Neural progenitor cell (in vitro differentiated cells): ENCODE measurements at regions not wholly inside any gene's neighbourhood (a gene's known extent, or its start where the extent isn't known, plus 50 kb on each side); places are given as distances from the start of the nearest gene placed in this dataset.

ENCODE experiments used
- DNase-seq: peaks from one replicate; pipeline ENCODE4 v3.0.0-alpha.2; 2016; ENCODE audit warnings: low spot score
- H2AFZ ChIP-seq: fragments of 200-600 bp; sonication (generic); replicated peaks from 2 replicates; pipeline ENCODE4 v1.6.1; 2016; ENCODE audit warnings: antibody characterized with exemption
- H3F3A ChIP-seq: fragments of 200-600 bp; sonication (generic); 2 replicates; pipeline ENCODE4 v1.6.1; 2016; ENCODE audit warnings: antibody characterized with exemption, low read depth
- H3K27ac ChIP-seq: fragments of 200-600 bp; sonication (generic); 2 replicates; pipeline ENCODE4 v1.5.1; 2016; ENCODE audit warnings: mild to moderate bottlenecking
- H3K27me3 ChIP-seq: fragments of 200-600 bp; sonication (generic); 2 replicates; pipeline ENCODE4 v1.6.1; 2016; ENCODE audit warnings: mild to moderate bottlenecking, moderate library complexity
- H3K36me3 ChIP-seq: fragments of 200-600 bp; sonication (generic); 2 replicates; pipeline ENCODE4 v1.5.1; 2016
- H3K4me1 ChIP-seq: fragments of 200-600 bp; sonication (generic); 2 replicates; pipeline ENCODE4 v1.6.1; 2016; ENCODE audit warnings: mixed run types
- H3K4me2 ChIP-seq: fragments of 200-600 bp; sonication (generic); 2 replicates; pipeline ENCODE4 v1.6.1; 2016
- H3K4me3 ChIP-seq: fragments of 200-600 bp; sonication (generic); 2 replicates; pipeline ENCODE4 v1.5.1; 2016
- H3K79me2 ChIP-seq: fragments of 200-600 bp; sonication (generic); 2 replicates; pipeline ENCODE4 v1.6.1; 2016; ENCODE audit warnings: low read depth
- H3K9ac ChIP-seq: fragments of 200-600 bp; sonication (generic); 2 replicates; pipeline ENCODE4 v1.6.1; 2016
- H3K9me3 ChIP-seq: fragments of 200-600 bp; sonication (generic); 2 replicates; pipeline ENCODE4 v1.5.1; 2016; ENCODE audit warnings: low read depth
- H4K20me1 ChIP-seq: fragments of 200-600 bp; sonication (generic); 2 replicates; pipeline ENCODE4 v1.6.1; 2016; ENCODE audit warnings: low read depth
- H3K27ac Mint-ChIP-seq: 3 replicates; pipeline ENCODE4 v1.8.0; 2021; ENCODE audit warnings: mixed read lengths
- H3K27me3 Mint-ChIP-seq: 2 replicates; pipeline ENCODE4 v1.8.0; 2022; ENCODE audit warnings: low read depth, mild to moderate bottlenecking, inconsistent platforms, moderate library complexity, mixed read lengths; ENCODE audit not compliant: insufficient read depth
- H3K36me3 Mint-ChIP-seq: 3 replicates; pipeline ENCODE4 v1.8.0; 2021; ENCODE audit warnings: mixed read lengths
- H3K4me1 Mint-ChIP-seq: 3 replicates; pipeline ENCODE4 v1.8.0; 2021; ENCODE audit warnings: mixed read lengths
- H3K4me3 Mint-ChIP-seq: 3 replicates; pipeline ENCODE4 v1.8.0; 2021; ENCODE audit warnings: mild to moderate bottlenecking, moderate library complexity, mixed read lengths
- H3K9me3 Mint-ChIP-seq: 3 replicates; pipeline ENCODE4 v1.8.0; 2020; ENCODE audit warnings: mixed read lengths
- EZH2 ChIP-seq: fragments of 200-600 bp; sonication (generic); IDR thresholded peaks from 2 replicates; pipeline ENCODE4 v1.6.1; 2017; ENCODE audit warnings: antibody characterized with exemption, mild to moderate bottlenecking, moderate library complexity
- EZH2phosphoT487 ChIP-seq: fragments of 200-600 bp; sonication (generic); IDR thresholded peaks from 2 replicates; pipeline ENCODE4 v1.6.1; 2017; ENCODE audit warnings: antibody characterized with exemption
- TF ChIP-seq, protein P1 (sequence below): fragments of 200-600 bp; sonication (generic); IDR thresholded peaks from 2 replicates; pipeline ENCODE4 v1.5.1; 2017; ENCODE audit warnings: antibody characterized with exemption, mild to moderate bottlenecking

DNA sequence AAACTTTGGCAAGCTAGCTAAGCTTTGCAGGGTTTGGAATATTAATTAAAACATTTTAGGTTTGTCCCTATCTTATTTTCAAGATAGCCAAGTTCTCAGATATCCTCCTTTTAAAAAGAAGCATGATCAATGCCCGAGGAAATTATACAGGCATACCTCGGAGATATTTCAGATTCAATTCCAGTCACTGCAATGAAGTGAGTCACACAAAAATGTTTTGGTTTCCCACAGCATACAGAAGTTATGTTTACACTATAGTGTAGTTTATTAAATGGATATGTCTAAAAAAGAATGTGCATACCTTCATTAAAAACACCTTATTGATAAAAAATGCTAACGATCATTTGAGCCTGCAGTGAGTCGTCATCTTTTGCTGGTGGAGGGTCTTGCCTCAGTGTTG is 382.9 kb upstream of the NPVF start:
- Histone ChIP-seq H2AFZ (no peak overlapping the region), H3K9ac (no peak overlapping the region), H3K27ac (no peak overlapping the region), H3K4me1 (no peaks in the 10 kb centered on the region), H3K4me3 (no peak overlapping the region), H3K27me3 (no peaks in the 10 kb centered on the region), H3K36me3 (no peaks in the 10 kb centered on the region), H3K4me2 (no peak overlapping the region), H4K20me1 (no peaks in the 10 kb centered on the region), H3F3A (no peaks in the 10 kb centered on the region), H3K9me3 (no peaks in the 10 kb centered on the region), H3K79me2 (no peaks in the 10 kb centered on the region)
- H3K36me3 Mint-ChIP-seq: no peaks in the 10 kb centered on the region
- DNase-seq: no peak
- peaks cover 17% of the 10 kb centered on the region for H3K9me3 Mint-ChIP-seq
- H3K4me1 Mint-ChIP-seq: no peaks in the 10 kb centered on the region
- H3K4me3 Mint-ChIP-seq: no peak overlapping the region
- no peak overlapping the region for H3K27ac Mint-ChIP-seq
- TF ChIP-seq EZH2 (no peak), EZH2phosphoT487 (no peak)
- TF ChIP-seq, protein P1, sequence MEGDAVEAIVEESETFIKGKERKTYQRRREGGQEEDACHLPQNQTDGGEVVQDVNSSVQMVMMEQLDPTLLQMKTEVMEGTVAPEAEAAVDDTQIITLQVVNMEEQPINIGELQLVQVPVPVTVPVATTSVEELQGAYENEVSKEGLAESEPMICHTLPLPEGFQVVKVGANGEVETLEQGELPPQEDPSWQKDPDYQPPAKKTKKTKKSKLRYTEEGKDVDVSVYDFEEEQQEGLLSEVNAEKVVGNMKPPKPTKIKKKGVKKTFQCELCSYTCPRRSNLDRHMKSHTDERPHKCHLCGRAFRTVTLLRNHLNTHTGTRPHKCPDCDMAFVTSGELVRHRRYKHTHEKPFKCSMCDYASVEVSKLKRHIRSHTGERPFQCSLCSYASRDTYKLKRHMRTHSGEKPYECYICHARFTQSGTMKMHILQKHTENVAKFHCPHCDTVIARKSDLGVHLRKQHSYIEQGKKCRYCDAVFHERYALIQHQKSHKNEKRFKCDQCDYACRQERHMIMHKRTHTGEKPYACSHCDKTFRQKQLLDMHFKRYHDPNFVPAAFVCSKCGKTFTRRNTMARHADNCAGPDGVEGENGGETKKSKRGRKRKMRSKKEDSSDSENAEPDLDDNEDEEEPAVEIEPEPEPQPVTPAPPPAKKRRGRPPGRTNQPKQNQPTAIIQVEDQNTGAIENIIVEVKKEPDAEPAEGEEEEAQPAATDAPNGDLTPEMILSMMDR: no peak
- peaks cover 2% of the 10 kb centered on the region for H3K27me3 Mint-ChIP-seq

DNA sequence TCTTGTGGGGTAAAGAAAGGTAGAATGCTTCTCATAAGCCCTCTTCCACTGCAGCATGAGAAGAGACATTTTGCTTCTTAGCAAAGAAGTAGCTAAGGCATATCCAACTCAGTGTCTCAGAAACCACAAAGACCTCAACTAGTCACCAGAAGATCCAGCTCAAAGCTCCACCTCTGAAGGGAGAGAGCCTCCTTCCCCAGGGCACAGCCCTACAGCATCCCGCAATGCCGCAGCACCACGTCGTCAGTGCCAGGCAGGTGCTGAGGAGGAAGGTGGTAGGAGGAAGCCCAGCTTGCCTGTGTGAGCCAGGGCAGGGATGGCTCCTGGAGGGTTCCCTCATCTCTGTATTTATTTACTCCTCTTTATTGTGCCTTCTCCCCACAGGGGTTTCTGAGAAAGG is 385.6 kb upstream of the NPVF start:
- Mint-ChIP-seq H3K36me3 (no peaks in the 10 kb centered on the region), H3K4me1 (peaks cover 7% of the 10 kb centered on the region), H3K4me3 (no peak overlapping the region), H3K27me3 (peaks cover 2% of the 10 kb centered on the region), H3K9me3 (peaks cover 17% of the 10 kb centered on the region), H3K27ac (no peak overlapping the region)
- Histone ChIP-seq H4K20me1 (no peaks in the 10 kb centered on the region), H3K4me1 (no peaks in the 10 kb centered on the region), H2AFZ (no peak overlapping the region), H3K4me2 (no peak overlapping the region), H3K9me3 (no peaks in the 10 kb centered on the region), H3K79me2 (no peaks in the 10 kb centered on the region), H3K36me3 (no peaks in the 10 kb centered on the region), H3F3A (no peaks in the 10 kb centered on the region), H3K9ac (no peak overlapping the region), H3K27ac (no peak overlapping the region), H3K27me3 (no peaks in the 10 kb centered on the region), H3K4me3 (no peak overlapping the region)
- no peak for DNase-seq
- TF ChIP-seq EZH2: no peak
- TF ChIP-seq, protein P1: no peak
- no peak for TF ChIP-seq EZH2phosphoT487

DNA sequence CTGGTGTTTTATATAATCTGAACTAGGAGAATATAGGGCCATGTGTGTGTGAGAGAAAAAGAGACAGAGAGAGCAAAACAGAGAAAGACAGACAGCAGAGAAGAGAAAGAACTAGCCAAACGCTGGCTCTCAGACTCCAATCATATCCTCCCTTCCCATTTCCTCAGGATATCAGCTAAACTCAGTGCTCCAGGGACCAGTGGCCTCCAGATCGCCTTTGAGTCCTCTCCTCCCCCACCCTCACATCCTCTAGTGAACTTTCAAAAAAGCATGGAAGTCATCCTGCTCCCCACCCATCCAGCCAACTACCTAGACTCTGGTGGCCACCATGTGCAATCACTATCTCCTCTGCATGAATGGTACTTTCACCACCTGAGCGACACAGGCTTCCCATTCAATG is 386.1 kb upstream of the NPVF start:
- H3K9me3 ChIP-seq: no peaks in the 10 kb centered on the region
- H3K9me3 Mint-ChIP-seq: peaks cover 16% of the 10 kb centered on the region

More for the DNA sequence above, 386.1 kb upstream of the NPVF start:
- Histone ChIP-seq H3K4me2 (no peak overlapping the region), H3K27ac (no peak overlapping the region), H3F3A (no peaks in the 10 kb centered on the region), H4K20me1 (no peaks in the 10 kb centered on the region), H2AFZ (no peak overlapping the region), H3K4me1 (no peaks in the 10 kb centered on the region), H3K9ac (no peak overlapping the region), H3K36me3 (no peaks in the 10 kb centered on the region), H3K4me3 (no peak overlapping the region), H3K27me3 (no peaks in the 10 kb centered on the region), H3K79me2 (no peaks in the 10 kb centered on the region)
- DNase-seq: no peak
- peaks cover 7% of the 10 kb centered on the region for H3K4me1 Mint-ChIP-seq
- H3K27me3 Mint-ChIP-seq: peaks cover 2% of the 10 kb centered on the region
- no peak overlapping the region for H3K4me3 Mint-ChIP-seq
- no peak overlapping the region for H3K27ac Mint-ChIP-seq
- TF ChIP-seq EZH2 (no peak), EZH2phosphoT487 (no peak)
- TF ChIP-seq, protein P1: no peak
- no peaks in the 10 kb centered on the region for H3K36me3 Mint-ChIP-seq
